GM12875 (cell line): ENCODE measurements at regions not wholly inside any gene's neighbourhood (a gene's known extent, or its start where the extent isn't known, plus 50 kb on each side); places are given as distances from the start of the nearest gene placed in this dataset.
"Not testable (repeated sequence)": the region's sequence is repeated elsewhere in the genome, so short reads cannot be mapped to it uniquely, and the experiment has no call there.

ENCODE experiments used
- H3K4me3 ChIP-seq: one replicate; pipeline ENCODE4 v1.5.1; 2011; ENCODE audit warnings: low read depth, low read length, control low read depth
- TF ChIP-seq, protein P1 (sequence below): IDR thresholded peaks from 2 replicates; pipeline ENCODE4 v1.5.1; 2011; ENCODE audit warnings: low read depth, mild to moderate bottlenecking, control low read depth, inconsistent platforms, low read length, moderate library complexity, borderline replicate concordance; ENCODE audit not compliant: insufficient read depth

- TF ChIP-seq, protein P1, sequence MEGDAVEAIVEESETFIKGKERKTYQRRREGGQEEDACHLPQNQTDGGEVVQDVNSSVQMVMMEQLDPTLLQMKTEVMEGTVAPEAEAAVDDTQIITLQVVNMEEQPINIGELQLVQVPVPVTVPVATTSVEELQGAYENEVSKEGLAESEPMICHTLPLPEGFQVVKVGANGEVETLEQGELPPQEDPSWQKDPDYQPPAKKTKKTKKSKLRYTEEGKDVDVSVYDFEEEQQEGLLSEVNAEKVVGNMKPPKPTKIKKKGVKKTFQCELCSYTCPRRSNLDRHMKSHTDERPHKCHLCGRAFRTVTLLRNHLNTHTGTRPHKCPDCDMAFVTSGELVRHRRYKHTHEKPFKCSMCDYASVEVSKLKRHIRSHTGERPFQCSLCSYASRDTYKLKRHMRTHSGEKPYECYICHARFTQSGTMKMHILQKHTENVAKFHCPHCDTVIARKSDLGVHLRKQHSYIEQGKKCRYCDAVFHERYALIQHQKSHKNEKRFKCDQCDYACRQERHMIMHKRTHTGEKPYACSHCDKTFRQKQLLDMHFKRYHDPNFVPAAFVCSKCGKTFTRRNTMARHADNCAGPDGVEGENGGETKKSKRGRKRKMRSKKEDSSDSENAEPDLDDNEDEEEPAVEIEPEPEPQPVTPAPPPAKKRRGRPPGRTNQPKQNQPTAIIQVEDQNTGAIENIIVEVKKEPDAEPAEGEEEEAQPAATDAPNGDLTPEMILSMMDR, result no peak
- H3K4me3 ChIP-seq, result no peak overlapping the region
Measured at GRCh38 chr5:57370376-57370775, 112.2 kb downstream of the ACTBL2 start.

DNA sequence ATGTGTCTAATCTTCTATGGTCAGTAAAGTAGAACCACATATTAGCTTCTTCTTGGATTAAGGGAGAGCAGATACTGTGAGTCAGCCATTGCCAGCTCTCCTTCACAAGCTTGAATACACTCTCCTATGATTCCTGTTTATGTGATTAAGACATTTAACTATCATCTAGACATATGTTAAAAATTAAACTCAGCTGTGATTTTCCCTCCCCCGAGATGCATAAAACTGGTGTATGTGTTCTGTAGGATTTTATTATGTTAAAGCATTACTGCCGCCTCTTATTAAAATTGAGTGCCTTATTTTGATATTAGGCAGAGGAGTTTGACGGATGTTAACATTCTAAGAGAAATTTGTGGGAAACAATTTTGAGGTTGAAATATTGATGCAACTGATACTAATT, 114.6 kb downstream of the ACTBL2 start:
- H3K4me3 ChIP-seq, result no peak overlapping the region
- TF ChIP-seq, protein P1, result no peak

GRCh38 chr5:57366744-57367143, 115.9 kb downstream of the ACTBL2 start:
- H3K4me3 ChIP-seq, result no peak overlapping the region
- TF ChIP-seq, protein P1, result no peak

GRCh38 chr5:57362951-57363350, 119.7 kb downstream of the ACTBL2 start:
- TF ChIP-seq, protein P1, result no peak
- no peak overlapping the region for H3K4me3 ChIP-seq

- TF ChIP-seq, protein P1, result no peak
- no peak overlapping the region for H3K4me3 ChIP-seq
Measured at GRCh38 chr5:57360871-57361270, 121.7 kb downstream of the ACTBL2 start.

DNA sequence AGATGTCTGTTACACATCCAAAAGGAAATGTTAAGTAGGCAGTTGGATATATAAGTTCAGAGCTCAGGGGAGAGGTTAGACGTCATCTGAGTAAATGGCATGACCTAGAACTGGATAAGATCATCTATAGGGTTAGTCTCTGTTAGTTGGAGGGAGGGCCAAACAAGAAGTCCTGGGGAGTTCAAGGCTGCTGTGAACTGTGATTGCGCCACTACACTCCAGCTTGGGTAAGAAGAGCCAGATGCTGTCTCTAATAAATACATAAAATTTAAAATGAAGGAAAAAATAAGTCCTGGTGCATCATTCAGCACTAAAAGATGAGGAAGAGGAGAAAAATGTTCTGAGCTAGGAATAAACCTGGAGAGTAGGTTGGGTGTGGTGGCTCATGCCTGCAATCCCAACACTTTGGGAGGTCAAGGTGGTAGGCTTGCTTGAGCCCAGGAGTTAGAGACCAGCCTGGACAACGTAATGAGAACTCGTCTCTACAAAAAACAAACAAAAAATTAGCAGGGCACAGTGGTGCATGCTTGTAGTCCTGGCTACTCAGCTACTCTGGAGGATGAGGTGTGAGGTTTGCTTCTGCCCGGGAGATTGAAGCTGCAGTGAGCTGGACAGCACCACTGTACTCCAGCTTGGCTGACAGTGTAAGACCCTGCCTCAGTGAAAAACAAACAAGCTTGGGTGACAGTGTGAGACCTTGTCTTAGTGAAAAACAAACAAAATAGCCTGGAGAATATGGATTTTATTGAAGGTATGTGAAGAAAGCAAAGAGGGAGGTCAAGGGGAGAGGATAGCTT, 123.6 kb downstream of the ACTBL2 start:
- TF ChIP-seq, protein P1, result no peak
- H3K4me3 ChIP-seq, result no peak overlapping the region

DNA sequence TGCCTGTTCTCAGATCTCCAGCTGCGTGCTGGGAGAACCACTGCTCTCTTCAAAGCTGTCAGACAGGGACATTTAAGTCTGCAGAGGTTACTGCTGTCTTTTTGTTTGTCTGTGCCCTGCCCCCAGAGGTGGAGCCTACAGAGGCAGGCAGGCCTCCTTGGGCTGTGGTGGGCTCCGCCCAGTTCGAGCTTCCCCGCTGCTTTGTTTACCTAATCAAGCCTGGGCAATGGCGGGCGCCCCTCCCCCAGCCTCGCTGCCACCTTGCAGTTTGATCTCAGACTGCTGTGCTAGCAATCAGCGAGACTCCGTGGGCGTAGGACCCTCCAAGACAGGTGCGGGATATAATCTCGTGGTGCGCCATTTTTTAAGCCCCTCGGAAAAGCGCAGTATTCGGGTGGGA, 125.8 kb downstream of the ACTBL2 start:
- not testable (repeated sequence) for H3K4me3 ChIP-seq

GRCh38 chr5:57349214-57349613, 133.4 kb downstream of the ACTBL2 start:
- TF ChIP-seq, protein P1, result no peak
- no peak overlapping the region for H3K4me3 ChIP-seq
